ENCODE measurements at regions not wholly inside any gene's neighbourhood (a gene's known extent, or its start where the extent isn't known, plus 50 kb on each side); places are given as distances from the start of the nearest gene placed in this dataset.
"Not testable (repeated sequence)": the region's sequence is repeated elsewhere in the genome, so short reads cannot be mapped to it uniquely, and the experiment has no call there.

- no peak for DNase-seq (ENCODE audit: low read depth)
Measured at GRCh38 chr12:13350381-13350780, 153.9 kb downstream of the EMP1 start.

GRCh38 chr12:13348464-13348863 is 151.9 kb downstream of the EMP1 start:
- DNase-seq (ENCODE audit: low read depth): no peak

GRCh38 chr12:13347241-13348043 is 150.9 kb downstream of the EMP1 start:
- DNase-seq (ENCODE audit: low read depth): peak; percentile 83

GRCh38 chr12:13345722-13346121 is 149.2 kb downstream of the EMP1 start:
- no peak for DNase-seq (ENCODE audit: low read depth)

GRCh38 chr12:13343375-13343774 is 146.8 kb downstream of the EMP1 start:
- peak; percentile 10 for DNase-seq (ENCODE audit: low read depth)

GRCh38 chr12:13342971-13343370 is 146.4 kb downstream of the EMP1 start:
- no peak for DNase-seq (ENCODE audit: low read depth)

- no peak for DNase-seq (ENCODE audit: low read depth)
Measured at GRCh38 chr12:13340149-13340548, 143.6 kb downstream of the EMP1 start.

GRCh38 chr12:13339538-13339937 is 143.0 kb downstream of the EMP1 start:
- DNase-seq (ENCODE audit: low read depth): peak; percentile 54

GRCh38 chr12:13339091-13339490 is 142.6 kb downstream of the EMP1 start:
- DNase-seq (ENCODE audit: low read depth): no peak

- DNase-seq (ENCODE audit: low read depth): no peak
Measured at GRCh38 chr12:13337791-13338190, 141.3 kb downstream of the EMP1 start.

- DNase-seq (ENCODE audit: low read depth): no peak
Measured at GRCh38 chr12:13336216-13336615, 139.7 kb downstream of the EMP1 start.

GRCh38 chr12:13328535-13328934 is 132.0 kb downstream of the EMP1 start:
- DNase-seq (ENCODE audit: low read depth): no peak

- DNase-seq (ENCODE audit: low read depth): no peak
Measured at GRCh38 chr12:13326076-13326475, 129.6 kb downstream of the EMP1 start.

GRCh38 chr12:13325037-13325436 is 128.5 kb downstream of the EMP1 start:
- not testable (repeated sequence) for DNase-seq (ENCODE audit: low read depth)

GRCh38 chr12:13318231-13319015 is 121.9 kb downstream of the EMP1 start:
- no peak for DNase-seq (ENCODE audit: low read depth)

- DNase-seq (ENCODE audit: low read depth): no peak
Measured at GRCh38 chr12:13316587-13317246, 120.2 kb downstream of the EMP1 start.

- no peak for DNase-seq (ENCODE audit: low read depth)
Measured at GRCh38 chr12:13313886-13314285, 117.4 kb downstream of the EMP1 start.

GRCh38 chr12:13311551-13311950 is 115.0 kb downstream of the EMP1 start:
- no peak for DNase-seq (ENCODE audit: low read depth)

- no peak for DNase-seq (ENCODE audit: low read depth)
Measured at GRCh38 chr12:13307143-13307816, 110.8 kb downstream of the EMP1 start.

GRCh38 chr12:13304924-13305323 is 108.4 kb downstream of the EMP1 start:
- no peak for DNase-seq (ENCODE audit: low read depth)

- no peak for DNase-seq (ENCODE audit: low read depth)
Measured at GRCh38 chr12:13299457-13299856, 102.9 kb downstream of the EMP1 start.

- no peak for DNase-seq (ENCODE audit: low read depth)
Measured at GRCh38 chr12:13293096-13293495, 96.6 kb downstream of the EMP1 start.
